Mucosa of descending colon (tissue), 3 donors: ENCODE measurements at regions not wholly inside any gene's neighbourhood (a gene's known extent, or its start where the extent isn't known, plus 50 kb on each side); places are given as distances from the start of the nearest gene placed in this dataset.

Source experiments
- ATAC-seq: fragments of 200-7000 bp; cut with Tn5 transposase; one replicate; pipeline ENCODE4 v1.9.1; 2020; ENCODE audit warnings: mild to moderate bottlenecking, moderate library complexity
- DNase-seq, 3 donors: peaks; one replicate each; pipeline ENCODE4 v3.0.0-alpha.2; 2020
- H3K36me3 ChIP-seq: fragments of 200-600 bp; one replicate; pipeline ENCODE4 v1.8.0; 2021; ENCODE audit warnings: low read depth, mild to moderate bottlenecking
- H3K4me1 ChIP-seq: fragments of 200-600 bp; one replicate; pipeline ENCODE4 v1.8.0; 2021; ENCODE audit warnings: low read depth, mild to moderate bottlenecking
- H3K4me3 ChIP-seq: fragments of 200-600 bp; one replicate; pipeline ENCODE4 v1.8.0; 2021; ENCODE audit warnings: mild to moderate bottlenecking
- H3K9me3 ChIP-seq: fragments of 200-600 bp; one replicate; pipeline ENCODE4 v1.8.0; 2021; ENCODE audit warnings: mild to moderate bottlenecking
- intact Hi-C, 2 donors: fragments of 100-400 bp; cut with DNase I in 1 of 2; cut with micrococcal nuclease in 1 of 2; formaldehyde crosslinking; loops; one replicate each; pipeline versions ENCODE4 v1.11.0 to v1.11.1; 2022; cut with DNase I, micrococcal nuclease
- TF ChIP-seq, protein P1 (sequence below): fragments of 200-600 bp; IDR thresholded peaks from one replicate; pipeline ENCODE4 v1.8.0; 2022; ENCODE audit warnings: antibody characterized with exemption, mild to moderate bottlenecking
- donor health status: DM: no; HTN: no; CAD: no; lungs with moderate emphysema.
- donor health status: DM: no; HTN: no; CAD: no.
- donor health status: DM: no; HTN: yes; CAD: no.

DNA sequence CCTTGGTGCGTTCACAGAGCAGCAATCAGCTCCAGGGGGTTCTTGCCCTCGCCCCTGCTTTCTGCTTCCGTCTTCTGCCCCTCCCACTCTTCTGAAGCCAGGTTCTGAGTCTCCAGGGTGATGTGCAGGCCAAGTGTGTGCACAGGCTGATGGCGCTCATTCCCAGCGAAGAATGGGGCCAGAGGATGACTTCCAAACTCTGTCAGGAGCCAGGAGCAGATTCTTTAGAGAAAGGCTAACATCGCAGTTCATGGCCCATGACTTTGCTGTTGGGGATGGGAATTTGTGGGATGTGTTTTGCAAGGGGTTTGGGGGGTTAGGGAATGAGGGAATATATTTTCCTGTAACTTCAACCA, 56.1 kb upstream of the CCN6 start:
- Histone ChIP-seq H3K36me3 (no peaks in the 10 kb centered on the region), H3K4me1 (no peaks in the 10 kb centered on the region), H3K4me3 (no peak overlapping the region), H3K9me3 (no peaks in the 10 kb centered on the region)
- ATAC-seq (no peak), DNase-seq (no peak)
- intact Hi-C loops, result loop anchor here (2.0 to 5.0 kb wide), 2 partner anchors 286 to 287 kb away; no protein-coding TSS in a partner anchor
- TF ChIP-seq, protein P1, sequence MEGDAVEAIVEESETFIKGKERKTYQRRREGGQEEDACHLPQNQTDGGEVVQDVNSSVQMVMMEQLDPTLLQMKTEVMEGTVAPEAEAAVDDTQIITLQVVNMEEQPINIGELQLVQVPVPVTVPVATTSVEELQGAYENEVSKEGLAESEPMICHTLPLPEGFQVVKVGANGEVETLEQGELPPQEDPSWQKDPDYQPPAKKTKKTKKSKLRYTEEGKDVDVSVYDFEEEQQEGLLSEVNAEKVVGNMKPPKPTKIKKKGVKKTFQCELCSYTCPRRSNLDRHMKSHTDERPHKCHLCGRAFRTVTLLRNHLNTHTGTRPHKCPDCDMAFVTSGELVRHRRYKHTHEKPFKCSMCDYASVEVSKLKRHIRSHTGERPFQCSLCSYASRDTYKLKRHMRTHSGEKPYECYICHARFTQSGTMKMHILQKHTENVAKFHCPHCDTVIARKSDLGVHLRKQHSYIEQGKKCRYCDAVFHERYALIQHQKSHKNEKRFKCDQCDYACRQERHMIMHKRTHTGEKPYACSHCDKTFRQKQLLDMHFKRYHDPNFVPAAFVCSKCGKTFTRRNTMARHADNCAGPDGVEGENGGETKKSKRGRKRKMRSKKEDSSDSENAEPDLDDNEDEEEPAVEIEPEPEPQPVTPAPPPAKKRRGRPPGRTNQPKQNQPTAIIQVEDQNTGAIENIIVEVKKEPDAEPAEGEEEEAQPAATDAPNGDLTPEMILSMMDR, result no peak

DNA sequence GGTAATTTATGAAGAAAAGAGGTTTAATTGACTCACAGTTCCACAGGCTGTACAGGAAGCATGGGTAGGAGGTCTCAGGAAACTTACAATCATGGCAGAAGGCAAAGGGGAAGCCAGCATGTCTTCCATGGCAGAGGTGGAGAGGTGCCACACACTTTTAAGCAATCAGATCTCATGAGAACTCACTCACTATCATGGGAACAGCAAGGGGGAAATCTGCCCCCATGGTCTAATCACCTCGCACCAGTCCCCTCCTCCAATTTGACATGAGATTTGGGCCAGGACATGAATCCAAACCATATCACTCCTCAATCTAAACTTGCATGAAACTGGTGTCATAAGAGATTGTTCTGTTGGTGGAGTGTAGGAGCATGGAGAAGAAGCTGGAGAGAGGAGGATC, 51.6 kb upstream of the CCN6 start:
- intact Hi-C loops, result no loop called here
- H3K4me3 ChIP-seq, result no peak overlapping the region
- no peaks in the 10 kb centered on the region for H3K9me3 ChIP-seq
- TF ChIP-seq, protein P1, result no peak
- no peak for DNase-seq
- no peaks in the 10 kb centered on the region for H3K4me1 ChIP-seq
- no peak for ATAC-seq
- H3K36me3 ChIP-seq, result no peaks in the 10 kb centered on the region
